GM18507 (cell line): ENCODE measurements at regions not wholly inside any gene's neighbourhood (a gene's known extent, or its start where the extent isn't known, plus 50 kb on each side); places are given as distances from the start of the nearest gene placed in this dataset.
A peak's percentile ranks its signal among the peaks of the same experiment; 100 is the strongest.

ENCODE experiments used
- DNase-seq: peaks from one replicate; pipeline ENCODE4 v3.0.0; 2011; ENCODE audit warnings: low read depth; ENCODE audit not compliant: insufficient read length; ENCODE audit errors: extremely low spot score
- FAIRE-seq: peaks from 2 replicates; lab custom pipeline; 2011; peaks lifted over from hg19 to GRCh38; lab: Jason Lieb, UNC

DNA sequence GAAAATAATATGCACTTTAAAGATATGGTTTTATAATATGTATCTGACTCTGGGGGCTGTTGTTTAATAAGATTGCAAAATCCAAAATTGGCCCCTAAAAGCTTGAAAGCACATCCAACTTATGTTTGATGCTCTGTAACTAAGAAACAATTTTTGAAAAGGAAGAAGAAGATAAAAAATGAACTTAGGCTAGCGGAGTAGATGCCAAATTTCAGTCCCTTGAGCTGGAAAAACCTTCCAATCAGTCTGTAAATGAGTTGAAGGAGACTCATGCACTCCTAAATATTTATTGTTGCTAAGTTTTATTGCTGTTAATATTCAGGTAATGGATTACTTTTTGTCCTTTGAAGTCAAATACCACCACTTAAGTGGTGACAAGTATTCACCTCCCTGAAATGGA, 465.0 kb downstream of the ZEB2 start:
- FAIRE-seq: no peak

DNA sequence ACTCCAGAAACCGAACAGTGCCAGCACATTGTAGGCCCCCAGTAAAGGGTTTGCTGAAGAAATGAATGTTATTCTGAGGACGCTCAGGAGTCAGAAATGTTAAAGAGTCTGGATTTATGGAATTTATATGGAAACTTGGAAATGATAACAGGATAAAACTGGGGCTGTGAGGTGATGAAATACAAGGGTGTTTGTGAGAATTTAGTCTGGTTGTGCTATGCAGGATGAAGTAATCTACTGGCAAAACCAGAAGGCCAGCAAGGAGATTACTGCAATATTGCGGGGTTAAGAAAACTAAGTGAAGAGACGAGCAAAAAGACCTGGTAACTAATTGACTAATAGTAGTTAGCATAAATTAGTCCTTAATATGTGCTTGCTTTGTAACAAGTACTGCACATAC, 467.8 kb downstream of the ZEB2 start:
- FAIRE-seq: no peak
- DNase-seq: no peak

More for the DNA sequence above, 465.0 kb downstream of the ZEB2 start:
- no peak for DNase-seq

DNA sequence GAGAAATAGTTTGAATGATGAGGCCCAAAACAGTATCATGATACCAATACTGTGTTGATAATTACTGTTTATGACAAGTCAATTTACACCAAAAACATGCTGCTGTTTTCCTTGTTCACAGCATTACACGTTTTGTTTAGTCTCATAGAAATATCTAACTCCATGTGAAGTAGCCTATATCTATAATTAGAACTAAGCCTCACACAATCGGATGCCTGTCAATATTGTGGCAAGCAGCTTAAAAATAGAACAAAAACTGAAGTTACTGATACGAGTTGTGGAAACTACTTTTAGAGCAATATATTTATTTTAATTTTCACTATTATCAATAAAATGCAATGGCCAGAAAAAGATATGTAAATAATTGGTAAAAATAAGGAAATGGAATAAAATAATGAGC, 470.8 kb downstream of the ZEB2 start:
- DNase-seq (no peak), FAIRE-seq (no peak)

DNA sequence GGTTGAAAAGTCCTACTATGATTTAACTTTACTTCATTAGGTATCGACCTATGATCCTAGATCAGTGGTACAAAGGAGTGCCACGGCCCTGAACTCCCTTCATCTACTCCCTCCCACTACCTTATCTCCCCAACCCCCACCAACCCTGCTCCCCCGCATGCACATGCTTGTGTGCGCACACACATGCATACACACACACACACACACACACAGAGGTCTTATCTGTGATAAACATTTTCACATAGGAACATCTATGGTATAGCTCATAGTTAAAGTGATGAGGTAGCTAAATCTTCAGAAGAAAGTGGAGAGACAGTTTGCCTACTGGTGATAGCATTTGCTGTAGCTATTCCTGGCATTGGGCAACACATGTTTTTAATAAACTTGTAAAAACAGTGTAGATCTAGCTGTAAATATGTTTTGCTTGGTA, 471.3 kb downstream of the ZEB2 start:
- no peak for DNase-seq
- FAIRE-seq: no peak

DNA sequence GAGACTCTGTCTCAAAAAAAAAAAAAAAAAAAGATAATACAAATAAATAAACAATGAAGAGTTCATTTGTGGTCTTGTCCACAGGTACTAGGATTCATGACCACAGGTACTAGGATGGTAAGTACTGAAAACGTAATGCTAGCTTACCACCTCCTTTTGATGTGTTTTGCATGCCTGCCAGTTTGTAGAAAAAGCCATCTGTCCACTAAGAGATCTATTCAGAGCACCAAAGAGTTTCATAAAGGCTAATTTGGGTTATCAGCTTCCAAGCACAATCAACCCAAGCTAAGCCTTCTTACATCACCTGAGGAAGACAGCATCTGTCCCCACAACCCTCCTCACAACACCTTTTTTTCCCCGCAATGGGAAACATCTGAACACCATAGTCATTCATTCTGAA, 477.2 kb downstream of the ZEB2 start:
- no peak for DNase-seq
- no peak for FAIRE-seq

DNA sequence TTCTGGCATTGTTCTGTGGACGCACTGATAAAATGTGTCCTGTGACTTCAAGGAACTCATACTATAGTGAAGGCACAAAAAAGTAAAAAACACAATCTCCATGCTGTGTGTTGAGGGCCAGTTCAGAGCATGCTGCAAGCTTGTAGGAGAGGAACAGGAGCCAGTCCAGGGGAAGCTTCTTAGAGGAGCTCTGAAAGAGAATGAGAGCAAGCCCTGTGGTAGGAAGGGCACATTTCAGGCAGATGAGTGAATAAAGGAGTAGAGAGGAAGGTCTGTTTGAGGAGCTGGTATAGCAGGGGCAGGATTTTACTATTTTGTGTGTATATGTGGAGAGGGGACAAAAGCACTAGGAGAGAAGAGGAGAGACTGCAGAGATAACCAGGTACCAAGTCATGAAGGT, 478.3 kb downstream of the ZEB2 start:
- FAIRE-seq (no peak), DNase-seq (no peak)

DNA sequence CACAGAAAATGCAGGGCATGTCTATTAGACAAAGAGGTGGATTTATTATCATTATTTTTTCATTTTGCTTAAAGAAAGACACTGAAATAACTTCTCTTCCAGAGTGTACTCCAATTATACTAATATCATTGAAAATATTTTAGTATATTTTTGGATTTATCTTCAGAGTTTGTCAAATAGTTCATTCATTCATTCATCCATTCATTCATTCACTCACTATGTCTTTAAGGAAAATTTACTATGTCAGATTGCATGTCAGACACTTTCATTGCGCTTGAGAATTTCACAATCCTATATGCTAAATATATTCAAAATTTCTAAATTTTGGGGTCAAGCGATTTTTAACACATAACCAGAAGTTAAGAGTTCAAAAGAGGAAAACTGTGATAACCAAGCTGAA, 479.1 kb downstream of the ZEB2 start:
- DNase-seq (no peak), FAIRE-seq (no peak)

DNA sequence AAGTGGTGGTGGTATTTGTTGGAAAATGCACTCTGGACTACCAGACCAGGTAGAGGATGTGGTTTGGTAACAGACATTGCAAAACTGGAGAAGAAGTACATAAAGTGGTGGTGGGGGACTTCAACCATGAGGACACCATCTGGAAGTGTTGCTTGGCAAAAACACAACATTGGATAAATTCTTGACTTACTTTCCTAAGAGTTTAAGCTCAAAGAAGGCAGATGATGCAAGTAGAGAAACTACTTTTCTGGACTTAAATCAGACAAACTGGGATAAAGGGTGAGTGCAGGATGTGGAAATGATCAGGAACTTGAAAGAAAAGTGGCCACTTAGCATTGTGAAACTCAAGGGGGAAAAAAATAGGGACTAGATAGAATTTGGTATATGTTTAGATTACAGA, 487.4 kb downstream of the ZEB2 start:
- DNase-seq: no peak

DNA sequence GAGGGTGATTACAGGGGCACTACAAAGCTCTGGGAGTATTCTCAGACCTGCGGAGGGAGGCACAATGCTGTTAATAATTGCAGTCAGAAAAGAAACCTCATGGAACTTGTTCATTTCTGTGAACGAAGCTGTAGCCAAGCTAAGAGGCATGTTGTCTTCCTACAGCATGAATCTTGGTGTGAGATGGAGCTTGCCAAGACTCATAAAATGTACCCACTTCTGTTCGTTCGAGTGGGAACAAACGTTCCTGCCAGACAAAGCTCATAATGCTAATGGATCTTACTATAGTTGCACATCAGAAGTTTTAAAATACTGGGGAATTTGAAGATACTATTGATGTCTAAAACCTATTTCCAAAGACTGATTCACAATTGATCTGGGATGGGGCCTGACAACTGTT, 489.1 kb downstream of the ZEB2 start:
- DNase-seq: no peak
- FAIRE-seq: no peak

More for the DNA sequence above, 487.4 kb downstream of the ZEB2 start:
- FAIRE-seq: no peak

DNA sequence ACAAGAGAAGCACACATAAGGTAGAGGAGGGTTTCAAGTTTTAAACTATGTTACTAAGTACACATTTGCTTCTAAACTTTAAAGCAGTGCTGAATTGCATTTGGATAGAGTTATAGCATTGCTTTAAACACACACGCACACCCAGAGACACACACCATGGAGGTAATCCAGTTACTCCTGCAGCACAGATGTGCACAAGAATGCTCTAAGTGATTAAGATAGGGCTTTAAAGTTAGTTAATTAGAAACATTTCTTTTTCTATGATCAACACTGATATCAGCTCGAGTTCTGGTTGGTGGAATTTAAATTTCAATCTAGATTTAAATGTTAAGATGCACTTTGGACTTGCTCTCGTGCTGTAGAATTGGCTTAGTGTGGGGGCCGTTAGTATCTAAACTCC, 492.3 kb downstream of the ZEB2 start:
- no peak for DNase-seq
- no peak for FAIRE-seq

DNA sequence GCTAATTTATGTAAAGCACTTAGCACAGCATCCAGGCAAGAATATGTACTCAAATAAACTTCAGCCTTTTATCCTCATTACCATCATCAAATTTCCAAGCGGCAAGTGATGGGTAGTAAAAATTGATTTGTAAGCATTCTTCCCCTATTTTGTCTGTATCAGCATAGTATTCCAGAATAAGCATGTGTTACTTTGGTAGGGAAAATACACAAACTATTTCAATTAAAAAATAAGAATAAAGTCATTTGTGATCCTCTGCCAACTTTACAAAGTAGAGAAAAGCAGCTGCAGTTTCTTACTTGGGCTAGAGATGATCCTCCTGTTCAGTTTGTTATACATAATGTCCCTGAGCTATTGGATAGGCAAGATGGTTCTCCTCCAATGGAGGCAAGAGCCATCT, 493.2 kb downstream of the ZEB2 start:
- DNase-seq: no peak
- FAIRE-seq: no peak

DNA sequence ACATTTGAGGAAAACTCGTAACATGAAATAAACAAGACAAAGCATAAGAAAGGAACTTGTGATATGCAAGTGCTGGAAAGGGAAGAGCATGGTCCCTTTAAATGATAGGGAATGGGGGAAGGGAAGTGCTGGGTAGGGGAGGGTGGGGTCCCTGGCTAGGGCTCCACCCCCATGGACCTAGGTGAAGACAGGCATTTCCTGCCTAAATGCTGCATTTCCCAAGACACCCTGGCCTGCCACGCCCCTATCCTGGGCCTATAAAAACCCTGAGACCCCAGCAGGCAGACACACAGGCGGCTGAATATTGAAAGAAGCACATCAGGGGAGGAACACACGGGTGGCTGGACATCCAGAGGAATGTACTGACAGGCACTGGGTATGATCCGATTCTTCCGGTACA, 499.9 kb downstream of the ZEB2 start:
- DNase-seq: no peak
- no peak for FAIRE-seq

DNA sequence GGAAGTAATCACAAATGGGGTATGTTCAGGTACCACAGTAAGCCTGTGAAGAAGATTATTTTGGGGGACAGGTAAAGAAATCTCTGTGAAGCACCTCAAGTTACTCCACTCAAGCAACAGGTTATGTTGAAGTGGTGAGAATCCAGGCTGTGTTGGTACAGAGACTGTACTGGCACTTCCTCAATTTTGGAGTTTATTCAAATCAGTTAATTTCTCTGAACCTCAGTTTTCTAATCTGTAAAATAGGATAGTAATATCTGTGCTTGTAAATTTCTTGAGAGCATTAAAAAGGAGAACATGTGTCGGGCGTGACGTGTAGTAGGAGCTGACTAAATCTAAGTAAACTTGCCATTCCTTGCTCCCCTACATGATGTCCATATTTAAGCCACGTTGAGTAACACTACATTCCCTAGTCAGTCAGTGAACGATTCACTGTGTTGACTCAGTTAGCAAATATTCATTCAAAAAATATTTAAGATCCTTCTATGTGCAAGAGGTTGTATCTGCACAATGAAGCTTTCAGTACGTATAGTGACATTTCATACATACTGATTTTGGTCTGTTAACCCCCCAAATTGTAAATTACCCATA, 504.2 kb downstream of the ZEB2 start:
- DNase-seq: no peak
- FAIRE-seq: no peak

DNA sequence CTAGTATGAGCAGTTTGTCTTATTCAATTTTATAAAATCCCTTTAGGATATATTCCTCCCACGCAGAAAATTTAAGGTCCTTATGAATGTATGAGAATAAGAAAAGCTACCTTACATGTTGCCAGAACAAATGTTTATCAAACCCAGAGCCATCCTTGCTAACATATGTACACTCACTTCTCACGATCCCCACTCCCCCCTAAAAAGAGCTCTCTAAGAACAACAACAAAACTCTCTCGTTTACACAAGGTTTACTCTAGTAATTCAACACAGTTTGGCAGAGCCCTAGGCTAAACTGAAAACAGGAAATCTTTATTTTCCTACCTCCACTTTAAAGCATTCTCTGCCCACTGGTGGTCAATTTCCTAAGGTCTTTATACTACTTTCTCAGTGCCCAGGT, 504.9 kb downstream of the ZEB2 start:
- FAIRE-seq (no peak), DNase-seq (no peak)

DNA sequence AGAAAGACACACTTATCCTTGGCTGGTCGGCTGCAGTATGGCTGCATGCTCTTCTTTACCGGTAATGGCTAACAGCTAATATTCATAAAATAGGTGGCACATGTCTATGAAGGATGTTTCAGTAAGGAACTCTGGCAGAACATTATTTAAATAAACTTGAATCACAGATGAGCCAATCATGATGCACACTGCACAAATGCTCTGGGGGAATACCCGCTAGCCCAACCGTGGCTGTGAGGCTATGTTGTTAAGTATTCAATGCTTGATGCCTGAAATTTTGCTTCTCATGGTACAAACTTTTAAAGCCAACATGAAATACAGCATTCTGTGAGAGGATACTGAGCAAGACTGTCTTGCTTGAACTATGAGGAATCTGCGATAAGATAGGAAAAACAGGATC, 505.8 kb downstream of the ZEB2 start:
- DNase-seq (no peak), FAIRE-seq (no peak)

DNA sequence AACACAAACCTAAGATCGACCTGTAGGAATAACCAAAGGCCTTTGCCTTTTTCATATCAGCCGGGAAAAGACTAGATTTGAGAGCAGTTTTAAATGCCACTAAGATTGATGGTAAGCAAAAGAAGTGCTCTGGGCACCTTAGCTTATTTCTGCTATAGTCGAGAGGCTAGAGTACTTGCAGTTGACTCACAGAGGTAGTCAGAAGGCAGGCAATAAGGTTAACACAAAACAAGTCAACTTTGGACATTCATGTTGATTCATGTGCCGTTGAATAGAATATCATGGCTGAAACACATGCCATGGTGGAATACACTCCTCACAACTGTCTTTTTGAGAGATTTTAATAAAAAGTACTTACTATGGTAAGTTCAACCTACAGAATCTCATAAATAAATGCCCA, 507.6 kb downstream of the ZEB2 start:
- no peak for FAIRE-seq
- DNase-seq: no peak

DNA sequence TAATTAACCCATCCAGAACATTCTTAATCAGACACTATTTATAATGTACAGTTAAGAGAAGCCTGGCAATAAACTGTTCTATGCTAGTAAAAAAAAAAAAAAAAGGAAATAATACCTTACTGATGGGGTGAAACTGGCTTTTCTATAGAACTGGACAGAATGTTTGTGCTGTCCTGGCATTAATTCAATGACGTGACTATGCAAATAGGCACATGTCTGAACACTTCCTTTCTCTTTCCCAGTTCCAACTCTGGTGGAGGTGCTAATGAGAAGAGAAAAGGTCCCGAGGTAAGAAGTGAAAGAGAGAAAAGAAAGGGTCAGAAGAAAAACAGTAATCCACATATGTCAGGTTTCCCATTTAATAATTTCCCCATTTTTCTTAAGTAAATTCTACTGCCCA, 508.4 kb downstream of the ZEB2 start:
- DNase-seq: no peak
- FAIRE-seq: peak; percentile 33

DNA sequence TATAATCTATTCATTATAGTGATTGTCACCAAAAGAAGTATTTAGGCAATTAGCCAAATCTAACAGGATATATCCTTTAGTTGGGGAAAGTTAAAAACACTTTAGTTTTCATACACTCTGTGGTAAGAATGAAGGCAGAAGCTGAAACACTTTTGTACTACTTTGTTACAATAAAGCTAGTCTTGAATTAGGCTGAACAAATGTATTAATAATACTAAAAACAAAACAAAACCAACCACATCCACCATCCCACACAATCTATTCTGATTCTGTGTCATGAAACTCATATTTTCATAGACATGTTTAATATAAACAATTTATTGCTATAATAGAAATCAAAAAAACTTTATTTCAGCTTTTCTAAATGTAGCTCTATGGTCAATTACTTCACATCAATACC, 508.8 kb downstream of the ZEB2 start:
- FAIRE-seq: no peak
- DNase-seq: no peak

DNA sequence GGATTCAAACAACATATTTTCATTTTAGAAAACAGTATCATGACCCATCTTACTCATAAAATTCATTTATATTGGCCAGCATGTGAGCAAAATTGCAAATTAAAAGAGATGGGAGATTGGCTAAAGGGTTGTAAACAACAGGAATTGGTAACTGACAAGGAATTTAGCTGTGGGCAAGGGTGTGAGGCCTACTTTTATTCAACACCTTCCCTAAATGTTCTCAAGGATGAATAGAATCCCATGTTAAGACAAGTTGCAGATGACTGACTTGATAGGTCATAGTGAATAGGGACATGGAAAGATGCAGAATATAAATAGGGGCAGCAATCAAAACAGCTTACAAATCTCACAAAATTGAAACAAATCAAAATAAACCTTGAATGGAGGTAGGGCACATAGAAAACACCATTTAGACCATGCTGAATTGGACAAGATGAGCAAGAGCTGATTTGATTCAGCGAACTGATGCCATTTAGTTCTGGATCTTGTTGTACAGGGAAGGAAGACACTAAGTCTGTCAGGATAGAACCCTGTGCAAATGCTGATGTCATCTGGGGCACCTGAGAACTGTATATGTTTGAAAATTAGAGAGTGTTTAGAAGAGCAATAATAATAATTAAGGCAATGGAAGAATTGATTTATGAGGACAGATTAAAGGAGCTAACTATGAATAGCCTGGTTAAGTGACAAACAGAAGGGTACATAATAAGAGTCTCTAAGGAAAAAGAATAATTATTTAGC, 509.7 kb downstream of the ZEB2 start:
- DNase-seq (no peak), FAIRE-seq (no peak)

DNA sequence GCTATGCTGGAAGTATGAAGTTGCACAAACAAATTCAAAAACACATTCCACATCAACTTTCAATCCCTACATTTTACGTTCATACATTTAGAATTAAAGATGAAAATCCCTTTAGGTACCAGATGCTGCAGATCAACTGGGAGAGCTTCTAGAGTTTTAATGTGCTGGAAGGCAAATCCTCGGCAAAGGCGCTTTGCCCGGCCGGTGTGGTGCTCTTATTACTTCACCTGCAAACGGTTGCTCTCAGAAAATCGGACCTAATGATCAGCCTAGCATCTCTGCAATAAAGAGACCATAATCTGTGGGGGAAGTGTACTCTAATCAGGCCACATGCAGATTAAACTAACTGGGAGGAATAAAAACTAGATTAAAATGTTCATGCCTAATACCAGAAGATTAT, 513.8 kb downstream of the ZEB2 start:
- FAIRE-seq (no peak), DNase-seq (no peak)

DNA sequence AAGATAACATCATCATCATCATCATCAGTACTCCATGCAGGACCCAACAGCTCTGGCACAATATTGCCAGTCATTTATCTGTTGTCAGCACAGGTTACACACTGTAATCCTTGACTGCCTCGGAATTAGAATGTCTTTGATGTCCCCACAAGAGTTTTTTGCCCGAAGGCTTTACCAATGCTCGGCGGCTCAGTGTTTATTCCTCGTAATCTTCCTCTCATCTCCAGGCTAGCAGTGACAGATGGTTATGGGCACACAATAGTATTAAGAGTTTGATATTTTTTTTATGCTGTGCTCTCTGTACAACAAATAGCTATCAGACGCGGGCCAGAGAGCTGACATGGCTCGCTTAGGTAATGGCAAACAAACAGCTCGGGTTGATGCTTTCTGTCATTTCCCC, 515.2 kb downstream of the ZEB2 start:
- no peak for DNase-seq
- FAIRE-seq: no peak
